ENCODE measurements at regions not wholly inside any gene's neighbourhood (a gene's known extent, or its start where the extent isn't known, plus 50 kb on each side); places are given as distances from the start of the nearest gene placed in this dataset.

DNA sequence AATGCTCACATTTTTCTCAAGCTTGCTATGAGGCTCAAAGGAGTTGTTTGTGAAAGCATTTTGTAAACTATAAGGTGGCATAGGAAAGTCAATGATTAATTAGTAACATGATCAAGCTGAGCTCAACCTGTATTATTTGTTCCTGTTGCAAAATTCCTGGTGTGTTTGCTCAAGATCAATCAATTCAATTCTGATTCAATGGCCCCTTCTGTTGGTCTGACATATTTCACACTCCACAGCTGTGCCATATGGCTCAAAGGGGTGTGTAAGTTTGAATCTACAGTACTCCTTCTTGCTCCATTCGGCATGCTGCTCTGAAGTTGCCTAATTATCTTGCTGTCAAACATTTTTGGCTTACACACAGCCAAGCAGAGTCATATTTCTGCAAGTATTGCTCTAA lies 341.6 kb upstream of the LRP1B start:
- Histone ChIP-seq H4K91ac (replicated peaks; ENCODE audit: insufficient read length, low read length) (no peak overlapping the region), H3K14ac (ENCODE audit: insufficient read length) (no peak overlapping the region), H3K4me1 (replicated peaks in 1 of 4; ENCODE audit: control insufficient read depth in 3 of 4, insufficient read depth in 4 of 4, low read length in 3 of 4) (no peaks in the 10 kb centered on the region), H4K5ac (ENCODE audit: insufficient read length, low read depth, low read length) (no peak overlapping the region), H3K27ac (ENCODE audit: low read depth, low read length) (no peak overlapping the region), H3K4me3 (ENCODE audit: extremely low read depth in 1 of 4, insufficient read depth in 2 of 4, low read depth in 3 of 4, low read length in 4 of 4) (no peak overlapping the region), H3K18ac (ENCODE audit: extremely low read depth, low read length) (no peak overlapping the region), H3K79me2 (ENCODE audit: control insufficient read depth in 1 of 2, insufficient read depth in 2 of 2, low read length in 2 of 2) (no peaks in the 10 kb centered on the region), H2BK5ac (ENCODE audit: low read depth, low read length) (no peak overlapping the region), H3K9me3 (ENCODE audit: insufficient read depth in 2 of 2, low read depth in 1 of 2, low read length in 1 of 2) (no peaks in the 10 kb centered on the region), H3K4me2 (ENCODE audit: insufficient read depth in 1 of 2, low read depth in 2 of 2, low read length in 2 of 2) (no peak overlapping the region), H2BK12ac (ENCODE audit: low read depth, low read length) (no peak overlapping the region), H3K23ac (ENCODE audit: insufficient read length) (no peak overlapping the region), H2AFZ (ENCODE audit: low read length) (no peak overlapping the region), H3K36me3 (ENCODE audit: control insufficient read depth in 2 of 4, insufficient read depth in 4 of 4, low read length in 3 of 4) (no peaks in the 10 kb centered on the region), H3K4ac (replicated peaks; ENCODE audit: insufficient read length, low read depth, low read length) (no peak overlapping the region), H2AK5ac (ENCODE audit: low read depth, low read length) (no peak overlapping the region), H4K8ac (ENCODE audit: extremely low read depth, insufficient read depth, low read length) (no peak overlapping the region), H3K56ac (replicated peaks; ENCODE audit: insufficient read length, low read depth, low read length) (no peak overlapping the region), H3K79me1 (ENCODE audit: low read depth, low read length) (no peaks in the 10 kb centered on the region), H3K9ac (replicated peaks in 1 of 4; ENCODE audit: extremely low read depth in 1 of 4, low read depth in 3 of 4, low read length in 3 of 4) (no peak overlapping the region), H3K23me2 (ENCODE audit: low read depth, low read length) (no peaks in the 10 kb centered on the region), H2BK15ac (ENCODE audit: low read length) (no peak overlapping the region), H3K27me3 (replicated peaks in 1 of 4; ENCODE audit: control insufficient read depth in 3 of 4, extremely low read depth in 1 of 4, insufficient read depth in 3 of 4, low read length in 3 of 4) (no peaks in the 10 kb centered on the region), H2BK120ac (replicated peaks; ENCODE audit: low read depth, low read length) (no peak overlapping the region), H4K20me1 (replicated peaks in 1 of 2; ENCODE audit: control insufficient read depth in 1 of 2, insufficient read depth in 2 of 2, low read length in 2 of 2) (no peaks in the 10 kb centered on the region), H2BK20ac (ENCODE audit: low read length) (no peak overlapping the region)
- FAIRE-seq (no peak), DNase-seq (ENCODE audit: low read depth in 1 of 2, low spot score in 2 of 2) (no peak)
- ChIA-PET POLR2A (ENCODE audit: partially characterized antibody) (no interaction called here), CTCF (ENCODE audit: partially characterized antibody) (no interaction called here)
- 89% methylated on average over 1 of the region's 1 CpG; no CpG with 5 or more reads in 1 of the 2 experiments for WGBS, 2 experiments (ENCODE audit: extremely low coverage in 1 of 2, insufficient coverage in 1 of 2, insufficient read length in 1 of 2, insufficient replicate concordance in 2 of 2, low coverage in 1 of 2, low lambda C conversion rate in 2 of 2, missing lambda C conversion rate in 1 of 2)
- TF ChIP-seq JUND (IDR thresholded peaks at IDR 0.05; ENCODE audit: low read length) (no peak), KDM4A (IDR thresholded peaks at IDR 0.05; ENCODE audit: low read depth, low read length, severe bottlenecking) (no peak), POLR2A (IDR thresholded peaks at IDR 0.05; ENCODE audit: control extremely low read depth in 1 of 2, low read depth in 2 of 2, low read length in 2 of 2) (no peak), TAF7 (optimal IDR thresholded peaks at IDR 0.05; ENCODE audit: borderline replicate concordance, low read depth, low read length) (no peak), BRCA1 (IDR thresholded peaks at IDR 0.05; ENCODE audit: low read depth, low read length) (no peak), CHD2 (IDR thresholded peaks at IDR 0.05; ENCODE audit: low read length) (no peak), BACH1 (IDR thresholded peaks at IDR 0.05; ENCODE audit: low read length) (no peak), CTCF (IDR thresholded peaks at IDR 0.05; ENCODE audit: control extremely low read depth in 1 of 3, insufficient read depth in 1 of 3, low read depth in 1 of 3, low read length in 3 of 3) (no peak), TAF1 (IDR thresholded peaks at IDR 0.05; ENCODE audit: low read depth, low read length) (no peak), CHD1 (IDR thresholded peaks at IDR 0.05; ENCODE audit: low read depth, low read length) (no peak), TCF12 (IDR thresholded peaks at IDR 0.05; ENCODE audit: low read depth, low read length) (no peak), ASH2L (IDR thresholded peaks at IDR 0.05; ENCODE audit: low read length) (no peak), CBX5 (IDR thresholded peaks at IDR 0.05; ENCODE audit: low read depth, low read length) (no peak)

Data from H1 (cell line).